PFSK-1 (cell line): ENCODE measurements at regions not wholly inside any gene's neighbourhood (a gene's known extent, or its start where the extent isn't known, plus 50 kb on each side); places are given as distances from the start of the nearest gene placed in this dataset.

Source experiments
- FOXP2 ChIP-seq: optimal IDR thresholded peaks from 2 replicates; pipeline ENCODE3; 2011; ENCODE audit warnings: borderline replicate concordance, control low read depth, inconsistent platforms; ENCODE audit not compliant: insufficient read depth; ENCODE audit errors: extremely low read length, extremely low read depth
- SIN3A ChIP-seq: IDR thresholded peaks from 2 replicates; pipeline ENCODE4 v1.6.1; 2012; ENCODE audit warnings: mild to moderate bottlenecking, low read length, moderate library complexity, borderline replicate concordance; ENCODE audit not compliant: insufficient read depth
- TAF1 ChIP-seq: IDR thresholded peaks from 2 replicates; pipeline ENCODE4 v1.6.1; 2012; ENCODE audit warnings: low read length, control low read depth, borderline replicate concordance; ENCODE audit not compliant: insufficient read depth
- TF ChIP-seq, protein P1 (sequence below), 2 experiments: IDR thresholded peaks; 2 replicates each; pipeline versions ENCODE4 v1.6.1 to v1.8.0; 2011 to 2012; ENCODE audit warnings: low read depth in 2 of 2, low read length in 2 of 2, control low read depth in 1 of 2, inconsistent platforms in 1 of 2, mild to moderate bottlenecking in 1 of 2, moderate library complexity in 1 of 2; ENCODE audit not compliant: insufficient read depth in 1 of 2

DNA sequence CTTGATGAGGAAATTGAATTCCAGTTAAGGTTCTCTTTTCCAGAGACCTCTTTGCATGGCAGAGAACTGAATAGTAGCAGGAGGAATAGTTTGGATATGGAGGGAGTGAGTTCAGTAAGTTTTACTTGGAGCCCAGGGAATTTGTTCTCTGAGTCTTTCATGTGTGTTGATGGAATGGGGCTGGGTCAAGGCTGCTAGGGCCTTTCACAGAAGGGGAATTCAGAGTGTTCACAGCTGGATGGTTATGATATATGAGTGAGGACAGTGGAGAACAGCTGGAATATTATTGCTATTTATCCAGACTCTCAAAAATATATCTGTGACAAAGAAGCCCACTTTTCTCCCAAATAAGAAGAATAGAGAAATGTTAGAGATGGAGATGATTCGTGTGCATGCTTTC, 372.8 kb downstream of the PLK2 start:
- TF ChIP-seq SIN3A (no peak), TAF1 (no peak), FOXP2 (no peak)
- TF ChIP-seq, protein P1, sequence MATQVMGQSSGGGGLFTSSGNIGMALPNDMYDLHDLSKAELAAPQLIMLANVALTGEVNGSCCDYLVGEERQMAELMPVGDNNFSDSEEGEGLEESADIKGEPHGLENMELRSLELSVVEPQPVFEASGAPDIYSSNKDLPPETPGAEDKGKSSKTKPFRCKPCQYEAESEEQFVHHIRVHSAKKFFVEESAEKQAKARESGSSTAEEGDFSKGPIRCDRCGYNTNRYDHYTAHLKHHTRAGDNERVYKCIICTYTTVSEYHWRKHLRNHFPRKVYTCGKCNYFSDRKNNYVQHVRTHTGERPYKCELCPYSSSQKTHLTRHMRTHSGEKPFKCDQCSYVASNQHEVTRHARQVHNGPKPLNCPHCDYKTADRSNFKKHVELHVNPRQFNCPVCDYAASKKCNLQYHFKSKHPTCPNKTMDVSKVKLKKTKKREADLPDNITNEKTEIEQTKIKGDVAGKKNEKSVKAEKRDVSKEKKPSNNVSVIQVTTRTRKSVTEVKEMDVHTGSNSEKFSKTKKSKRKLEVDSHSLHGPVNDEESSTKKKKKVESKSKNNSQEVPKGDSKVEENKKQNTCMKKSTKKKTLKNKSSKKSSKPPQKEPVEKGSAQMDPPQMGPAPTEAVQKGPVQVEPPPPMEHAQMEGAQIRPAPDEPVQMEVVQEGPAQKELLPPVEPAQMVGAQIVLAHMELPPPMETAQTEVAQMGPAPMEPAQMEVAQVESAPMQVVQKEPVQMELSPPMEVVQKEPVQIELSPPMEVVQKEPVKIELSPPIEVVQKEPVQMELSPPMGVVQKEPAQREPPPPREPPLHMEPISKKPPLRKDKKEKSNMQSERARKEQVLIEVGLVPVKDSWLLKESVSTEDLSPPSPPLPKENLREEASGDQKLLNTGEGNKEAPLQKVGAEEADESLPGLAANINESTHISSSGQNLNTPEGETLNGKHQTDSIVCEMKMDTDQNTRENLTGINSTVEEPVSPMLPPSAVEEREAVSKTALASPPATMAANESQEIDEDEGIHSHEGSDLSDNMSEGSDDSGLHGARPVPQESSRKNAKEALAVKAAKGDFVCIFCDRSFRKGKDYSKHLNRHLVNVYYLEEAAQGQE (IDR thresholded peaks at IDR 0.05; ENCODE audit: insufficient read depth in 1 of 2, low read depth in 2 of 2, low read length in 2 of 2) = no peak
